CD14-positive monocyte (primary cell): ENCODE measurements at regions not wholly inside any gene's neighbourhood (a gene's known extent, or its start where the extent isn't known, plus 50 kb on each side); places are given as distances from the start of the nearest gene placed in this dataset.

Source experiments
- DNase-seq, 3 donors: peaks; one replicate each; pipeline ENCODE4 v3.0.0-alpha.2; 2011 to 2022
- H2AFZ ChIP-seq: 2 replicates; pipeline ENCODE4 v1.6.0; 2012; ENCODE audit warnings: mild to moderate bottlenecking, low read depth, low read length, inconsistent platforms; ENCODE audit not compliant: insufficient read depth, poor library complexity, severe bottlenecking
- H3K27ac ChIP-seq, 2 donors: 1 replicate in 1 of 2; 2 replicates in 1 of 2; pipeline ENCODE4 v1.5.1; 2012 to 2013; ENCODE audit warnings: low read length in 2 of 2, control low read depth in 1 of 2, inconsistent platforms in 1 of 2, low read depth in 1 of 2, mild to moderate bottlenecking in 1 of 2
- H3K27me3 ChIP-seq, 2 donors: one replicate each; pipeline versions ENCODE4 v1.6.0 to v1.6.1; 2011 to 2013; ENCODE audit warnings: low read length in 2 of 2; ENCODE audit not compliant: control insufficient read depth in 2 of 2, insufficient read depth in 2 of 2
- H3K36me3 ChIP-seq, 2 donors: replicated peaks in 1 of 2; 1 replicate in 1 of 2; 2 replicates in 1 of 2; pipeline versions ENCODE4 v1.5.1 to v1.6.1; 2012 to 2013; ENCODE audit warnings: low read length in 2 of 2, control low read depth in 1 of 2, inconsistent platforms in 1 of 2, mild to moderate bottlenecking in 1 of 2; ENCODE audit not compliant: insufficient read depth in 2 of 2, control insufficient read depth in 1 of 2
- H3K4me1 ChIP-seq, 2 donors: 1 replicate in 1 of 2; 2 replicates in 1 of 2; pipeline versions ENCODE4 v1.5.1 to v1.6.1; 2012 to 2013; ENCODE audit warnings: low read length in 2 of 2, control low read depth in 1 of 2, inconsistent platforms in 1 of 2, mild to moderate bottlenecking in 1 of 2, moderate library complexity in 1 of 2; ENCODE audit not compliant: insufficient read depth in 2 of 2, control insufficient read depth in 1 of 2
- H3K4me2 ChIP-seq: replicated peaks from 2 replicates; pipeline ENCODE3; 2012; ENCODE audit warnings: low read length, moderate library complexity, mild to moderate bottlenecking; ENCODE audit not compliant: poor library complexity, severe bottlenecking; ENCODE audit errors: extremely low read depth
- H3K4me3 ChIP-seq, 3 experiments: fragments of 200-600 bp in 1 of 3; sonication (generic) in 1 of 3; replicated peaks in 1 of 3; 1 replicate in 2 of 3; 2 replicates in 1 of 3; pipeline ENCODE4 v1.5.1; 2011 to 2013; ENCODE audit warnings: low read length in 3 of 3, mild to moderate bottlenecking in 3 of 3, control low read depth in 2 of 3, low read depth in 2 of 3, inconsistent platforms in 1 of 3, moderate library complexity in 1 of 3
- H3K79me2 ChIP-seq: 2 replicates; pipeline ENCODE4 v1.6.0; 2012; ENCODE audit warnings: mild to moderate bottlenecking, control low read depth, inconsistent platforms, low read length, moderate library complexity; ENCODE audit not compliant: insufficient read depth
- H3K9ac ChIP-seq: 2 replicates; pipeline ENCODE4 v1.6.0; 2017; ENCODE audit warnings: low read length, mild to moderate bottlenecking; ENCODE audit not compliant: insufficient read depth, poor library complexity, severe bottlenecking
- H3K9me3 ChIP-seq, 2 donors: replicated peaks in 1 of 2; 1 replicate in 1 of 2; 2 replicates in 1 of 2; pipeline versions ENCODE4 v1.5.1 to v1.6.1; 2012 to 2013; ENCODE audit warnings: low read length in 2 of 2, control low read depth in 1 of 2; ENCODE audit not compliant: control insufficient read depth in 1 of 2, insufficient read depth in 1 of 2
- H4K20me1 ChIP-seq: 2 replicates; pipeline ENCODE4 v1.6.0; 2012; ENCODE audit warnings: mild to moderate bottlenecking, low read length, control low read depth, moderate library complexity; ENCODE audit not compliant: insufficient read depth
- H3K27ac Mint-ChIP-seq, 7 donors: one replicate each; pipeline ENCODE4 v1.8.0; 2020; ENCODE audit warnings: mild to moderate bottlenecking in 7 of 7, mixed read lengths in 7 of 7, moderate library complexity in 6 of 7, inconsistent platforms in 2 of 7
- H3K27me3 Mint-ChIP-seq, 3 donors: one replicate each; pipeline ENCODE4 v1.8.0; 2021 to 2022; ENCODE audit warnings: low read depth in 3 of 3, mild to moderate bottlenecking in 3 of 3, mixed read lengths in 3 of 3, moderate library complexity in 3 of 3, inconsistent platforms in 1 of 3
- H3K36me3 Mint-ChIP-seq, 2 donors: one replicate each; pipeline ENCODE4 v1.8.0; 2020; ENCODE audit warnings: mixed read lengths in 2 of 2, inconsistent platforms in 1 of 2, mild to moderate bottlenecking in 1 of 2
- H3K4me1 Mint-ChIP-seq: one replicate; pipeline ENCODE4 v1.8.0; 2020; ENCODE audit warnings: mild to moderate bottlenecking, mixed read lengths
- H3K4me3 Mint-ChIP-seq, 2 donors: one replicate each; pipeline ENCODE4 v1.8.0; 2020; ENCODE audit warnings: mild to moderate bottlenecking in 2 of 2, mixed read lengths in 2 of 2, moderate library complexity in 1 of 2
- H3K9me3 Mint-ChIP-seq, 7 donors: one replicate each; pipeline ENCODE4 v1.8.0; 2020 to 2022; ENCODE audit warnings: mixed read lengths in 7 of 7, mild to moderate bottlenecking in 6 of 7, moderate library complexity in 6 of 7, inconsistent platforms in 2 of 7
- CTCF ChIP-seq: fragments of 200-600 bp; IDR thresholded peaks from one replicate; pipeline ENCODE4 v1.8.0; 2022; ENCODE audit warnings: antibody characterized with exemption, mild to moderate bottlenecking
- WGBS: methylation state at CpG from one replicate; pipeline ENCODE4 v1.1.5; 2013; ENCODE audit warnings: missing lambda C conversion rate; ENCODE audit not compliant: insufficient coverage; 5-methylcytosine and 5-hydroxymethylcytosine counted together
- intact Hi-C, 2 donors: fragments of 100-400 bp; cut with micrococcal nuclease; formaldehyde crosslinking; loops; one replicate each; pipeline versions ENCODE4 v1.15.0 to v1.15.1; 2023

- Mint-ChIP-seq H3K36me3 (no peaks in the 10 kb centered on the region), H3K4me1 (peaks cover 12% of the 10 kb centered on the region), H3K27me3 (peaks cover 0 to 2% (median 0%) of the 10 kb centered on the region in 3 donors), H3K9me3 (no peaks in the 10 kb centered on the region), H3K4me3 (no peak overlapping the region), H3K27ac (no peak overlapping the region)
- H3K27ac ChIP-seq, result no peak overlapping the region
- H4K20me1 ChIP-seq, result no peaks in the 10 kb centered on the region
- intact Hi-C loops, result no loop called here
- no peaks in the 10 kb centered on the region for H3K79me2 ChIP-seq
- H3K9ac ChIP-seq, result no peak overlapping the region
- no peaks in the 10 kb centered on the region for H3K9me3 ChIP-seq
- no peak overlapping the region for H3K4me2 ChIP-seq
- peaks cover 15 to 16% of the 10 kb centered on the region in 2 donors for H3K4me1 ChIP-seq
- no peak for TF ChIP-seq CTCF
- no peaks in the 10 kb centered on the region for H3K27me3 ChIP-seq
- no peak overlapping the region for H2AFZ ChIP-seq
- H3K36me3 ChIP-seq, result no peaks in the 10 kb centered on the region
- H3K4me3 ChIP-seq, result no peak overlapping the region
- 100% methylated on average over 10 of the region's 13 CpGs for WGBS
- no peak for DNase-seq
Observed at GRCh38 chr10:78936412-78937342, 132.1 kb upstream of the ZMIZ1 start.

- Mint-ChIP-seq H3K4me1 (peaks cover 12% of the 10 kb centered on the region), H3K4me3 (peak overlapping the region in 1 of 2 donors; percentile 68), H3K36me3 (no peaks in the 10 kb centered on the region), H3K27ac (no peak overlapping the region), H3K9me3 (peaks cover 0 to under 1% (median 0%) of the 10 kb centered on the region in 7 donors), H3K27me3 (peaks cover 0 to 3% (median 2%) of the 10 kb centered on the region in 3 donors)
- Histone ChIP-seq H3K36me3 (no peaks in the 10 kb centered on the region), H3K27ac (no peak overlapping the region), H3K4me1 (peaks cover 15 to 16% of the 10 kb centered on the region in 2 donors), H4K20me1 (no peaks in the 10 kb centered on the region), H3K79me2 (no peaks in the 10 kb centered on the region), H3K9ac (no peak overlapping the region), H3K4me2 (peak overlapping the region; percentile 35), H3K9me3 (no peaks in the 10 kb centered on the region), H3K4me3 (peak overlapping the region in 1 of 3 experiments; percentile 20), H2AFZ (peak overlapping the region; percentile 52), H3K27me3 (no peaks in the 10 kb centered on the region)
- WGBS, result 0% methylated on average over 4 of the region's 5 CpGs
- intact Hi-C loops, result no loop called here
- no peak for TF ChIP-seq CTCF
- peak in 2 of 3 donors; percentile 6 to 47 for DNase-seq
Observed at GRCh38 chr10:78937393-78937792, 131.4 kb upstream of the ZMIZ1 start.
